Mucosa of rectum (tissue), 2 donors: ENCODE measurements at regions not wholly inside any gene's neighbourhood (a gene's known extent, or its start where the extent isn't known, plus 50 kb on each side); places are given as distances from the start of the nearest gene placed in this dataset.
"Not testable (repeated sequence)": the region's sequence is repeated elsewhere in the genome, so short reads cannot be mapped to it uniquely, and the experiment has no call there.

Experiments used
- H3K27ac ChIP-seq, 2 donors: one replicate each; pipeline ENCODE4 v1.7.0; 2013; ENCODE audit warnings: inconsistent platforms in 2 of 2, low read depth in 2 of 2, low read length in 2 of 2
- H3K27me3 ChIP-seq, 2 donors: one replicate each; pipeline ENCODE4 v1.7.0; 2013; ENCODE audit warnings: low read length in 2 of 2; ENCODE audit not compliant: control insufficient read depth in 2 of 2, insufficient read depth in 2 of 2
- H3K36me3 ChIP-seq, 2 donors: one replicate each; pipeline ENCODE4 v1.7.0; 2013; ENCODE audit warnings: low read length in 2 of 2; ENCODE audit not compliant: control insufficient read depth in 2 of 2, insufficient read depth in 2 of 2
- H3K4me1 ChIP-seq, 2 donors: one replicate each; pipeline ENCODE4 v1.7.0; 2013; ENCODE audit warnings: low read length in 2 of 2, mild to moderate bottlenecking in 1 of 2; ENCODE audit not compliant: control insufficient read depth in 2 of 2, insufficient read depth in 2 of 2
- H3K4me3 ChIP-seq, 2 donors: one replicate each; pipeline ENCODE4 v1.7.0; 2013; ENCODE audit warnings: low read length in 2 of 2
- H3K9ac ChIP-seq, 2 donors: one replicate each; pipeline ENCODE4 v1.7.0; 2013; ENCODE audit warnings: low read length in 2 of 2, low read depth in 1 of 2, mild to moderate bottlenecking in 1 of 2
- H3K9me3 ChIP-seq, 2 donors: one replicate each; pipeline ENCODE4 v1.7.0; 2013; ENCODE audit warnings: low read length in 2 of 2; ENCODE audit not compliant: control insufficient read depth in 2 of 2
- donor health status: healthy.
- donor health status: Normal muscosa, but diverticular disease.

- Histone ChIP-seq H3K9me3 (no peaks in the 10 kb centered on the region), H3K36me3 (no peaks in the 10 kb centered on the region), H3K27me3 (no peaks in the 10 kb centered on the region), H3K4me1 (no peaks in the 10 kb centered on the region), H3K4me3 (no peak overlapping the region), H3K9ac (no peak overlapping the region), H3K27ac (no peak overlapping the region)
Measured at GRCh38 chr6:78377056-78377455, 490.3 kb upstream of the IRAK1BP1 start.

GRCh38 chr6:78379982-78380381 is 487.4 kb upstream of the IRAK1BP1 start:
- H3K27me3 ChIP-seq, result no peaks in the 10 kb centered on the region
- no peaks in the 10 kb centered on the region for H3K9me3 ChIP-seq
- no peaks in the 10 kb centered on the region for H3K36me3 ChIP-seq
- no peak overlapping the region for H3K9ac ChIP-seq
- H3K4me3 ChIP-seq, result no peak overlapping the region
- no peak overlapping the region for H3K27ac ChIP-seq
- no peaks in the 10 kb centered on the region for H3K4me1 ChIP-seq

DNA sequence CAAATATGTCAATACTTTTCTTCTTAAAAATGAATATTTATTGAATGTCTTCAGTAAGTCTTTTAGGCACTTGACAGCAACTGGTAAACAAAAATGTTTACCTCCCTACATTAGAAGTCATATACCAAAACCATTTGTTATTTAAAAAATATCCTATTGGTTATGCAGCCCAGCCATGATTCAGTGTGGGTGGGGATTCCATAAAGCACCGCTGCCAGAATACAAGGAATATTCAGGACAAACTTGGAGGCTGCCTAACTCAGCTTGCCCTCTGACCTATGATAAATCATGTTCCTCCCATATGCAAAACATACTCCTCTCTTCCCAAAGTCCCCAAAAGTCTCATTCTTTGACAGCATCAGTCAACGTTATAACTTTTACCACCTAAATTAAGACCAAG is 486.8 kb upstream of the IRAK1BP1 start:
- H3K9ac ChIP-seq, result no peak overlapping the region
- no peaks in the 10 kb centered on the region for H3K36me3 ChIP-seq
- no peaks in the 10 kb centered on the region for H3K4me1 ChIP-seq
- no peaks in the 10 kb centered on the region for H3K9me3 ChIP-seq
- no peaks in the 10 kb centered on the region for H3K27me3 ChIP-seq
- no peak overlapping the region for H3K4me3 ChIP-seq
- H3K27ac ChIP-seq, result no peak overlapping the region

GRCh38 chr6:78383968-78384367 is 483.4 kb upstream of the IRAK1BP1 start:
- Histone ChIP-seq H3K4me3 (no peak overlapping the region), H3K4me1 (no peaks in the 10 kb centered on the region), H3K9ac (no peak overlapping the region), H3K9me3 (no peaks in the 10 kb centered on the region), H3K27ac (no peak overlapping the region), H3K36me3 (no peaks in the 10 kb centered on the region), H3K27me3 (no peaks in the 10 kb centered on the region)

GRCh38 chr6:78386854-78387253 is 480.5 kb upstream of the IRAK1BP1 start:
- not testable (repeated sequence) for H3K4me1 ChIP-seq, H3K36me3 ChIP-seq, H3K9me3 ChIP-seq, H3K27ac ChIP-seq, H3K27me3 ChIP-seq, H3K9ac ChIP-seq, H3K4me3 ChIP-seq

DNA sequence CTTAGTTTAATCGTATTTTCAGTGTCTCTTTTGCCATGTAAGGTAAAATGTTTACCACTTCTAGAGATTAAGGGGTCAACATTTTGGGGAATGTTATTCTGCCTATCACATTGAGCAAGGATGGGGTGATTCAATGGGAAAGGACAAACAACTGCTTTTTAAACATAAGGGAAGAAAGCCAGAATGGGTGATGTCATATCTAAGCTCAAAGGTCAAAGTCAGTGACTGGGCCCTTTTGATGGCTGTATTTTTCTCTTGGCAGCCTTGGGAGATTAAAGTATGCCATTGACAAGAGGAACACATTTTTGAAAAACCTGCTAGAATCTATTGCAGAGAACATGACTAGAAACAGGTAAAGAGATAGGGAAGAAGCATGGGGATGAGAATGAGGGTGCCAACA is 477.3 kb upstream of the IRAK1BP1 start:
- H3K27me3 ChIP-seq, result no peaks in the 10 kb centered on the region
- H3K27ac ChIP-seq, result no peak overlapping the region
- H3K4me3 ChIP-seq, result no peak overlapping the region
- H3K36me3 ChIP-seq, result no peaks in the 10 kb centered on the region
- no peaks in the 10 kb centered on the region for H3K4me1 ChIP-seq
- no peaks in the 10 kb centered on the region for H3K9me3 ChIP-seq
- H3K9ac ChIP-seq, result no peak overlapping the region

DNA sequence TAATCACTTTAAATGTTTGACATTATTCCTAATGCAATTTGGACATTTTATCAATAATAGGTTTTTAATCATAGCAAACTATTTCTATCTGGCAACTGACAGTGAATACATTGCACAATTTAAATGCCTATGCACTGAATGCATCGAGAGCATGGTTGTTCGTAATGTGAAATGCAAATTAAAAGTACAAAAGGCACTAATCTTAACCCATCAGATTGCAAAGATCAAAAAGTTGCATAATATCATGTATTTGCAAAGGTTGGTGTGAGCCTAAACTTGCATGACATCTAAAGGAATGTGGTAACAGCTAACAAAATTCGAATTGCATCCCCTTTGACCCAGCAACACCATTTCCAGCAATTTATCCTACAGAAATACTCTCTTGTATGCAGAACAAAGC is 469.9 kb upstream of the IRAK1BP1 start:
- Histone ChIP-seq H3K36me3 (no peaks in the 10 kb centered on the region), H3K4me1 (no peaks in the 10 kb centered on the region), H3K9ac (no peak overlapping the region), H3K4me3 (no peak overlapping the region), H3K27me3 (no peaks in the 10 kb centered on the region), H3K9me3 (no peaks in the 10 kb centered on the region), H3K27ac (no peak overlapping the region)

DNA sequence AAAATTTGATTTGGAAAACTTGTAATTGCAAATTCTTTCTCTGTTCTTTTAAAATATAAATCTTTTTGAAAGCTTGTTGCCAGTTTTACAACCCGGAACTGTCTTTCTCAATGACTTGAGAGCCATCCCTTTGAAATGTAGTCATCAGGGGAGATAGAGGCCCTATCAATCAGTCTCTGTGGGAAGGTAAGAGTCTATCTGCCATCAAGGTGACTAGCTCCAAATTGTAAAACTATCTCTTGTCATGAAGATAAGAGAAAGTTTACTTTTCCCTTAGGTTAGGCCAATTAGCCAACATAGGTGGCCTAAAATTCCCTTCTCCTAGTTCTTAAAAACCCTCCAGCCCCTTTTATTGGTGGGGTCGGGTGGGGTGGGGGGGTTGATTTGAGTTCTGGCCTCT is 469.1 kb upstream of the IRAK1BP1 start:
- no peaks in the 10 kb centered on the region for H3K27me3 ChIP-seq
- H3K36me3 ChIP-seq, result no peaks in the 10 kb centered on the region
- H3K4me1 ChIP-seq, result no peaks in the 10 kb centered on the region
- H3K4me3 ChIP-seq, result no peak overlapping the region
- H3K27ac ChIP-seq, result no peak overlapping the region
- H3K9me3 ChIP-seq, result no peaks in the 10 kb centered on the region
- H3K9ac ChIP-seq, result no peak overlapping the region

DNA sequence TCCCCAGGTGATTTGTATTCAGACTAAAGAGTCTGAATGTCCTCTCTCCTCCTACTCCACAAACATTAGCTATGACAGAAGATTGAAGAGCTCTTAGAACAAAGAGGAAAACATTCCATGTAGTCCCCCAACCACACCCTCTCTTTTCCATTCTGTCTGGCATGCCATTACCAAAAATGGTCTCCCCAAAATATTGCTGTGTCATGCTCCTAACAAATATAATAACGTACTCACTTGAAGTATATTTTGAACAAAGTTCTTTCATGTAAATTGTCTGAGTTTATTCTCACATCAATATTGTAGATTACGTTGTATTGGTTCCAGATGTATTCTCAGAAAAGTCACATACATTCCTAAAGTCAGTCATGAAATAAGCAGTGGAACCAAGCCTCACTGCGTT is 467.3 kb upstream of the IRAK1BP1 start:
- Histone ChIP-seq H3K36me3 (no peaks in the 10 kb centered on the region), H3K4me1 (no peaks in the 10 kb centered on the region), H3K9me3 (no peaks in the 10 kb centered on the region), H3K27ac (no peak overlapping the region), H3K4me3 (no peak overlapping the region), H3K9ac (no peak overlapping the region), H3K27me3 (no peaks in the 10 kb centered on the region)

- Histone ChIP-seq H3K27ac (no peak overlapping the region), H3K4me3 (no peak overlapping the region), H3K9me3 (no peaks in the 10 kb centered on the region), H3K36me3 (no peaks in the 10 kb centered on the region), H3K4me1 (no peaks in the 10 kb centered on the region), H3K9ac (no peak overlapping the region), H3K27me3 (no peaks in the 10 kb centered on the region)
Measured at GRCh38 chr6:78427386-78427785, 440.0 kb upstream of the IRAK1BP1 start.

DNA sequence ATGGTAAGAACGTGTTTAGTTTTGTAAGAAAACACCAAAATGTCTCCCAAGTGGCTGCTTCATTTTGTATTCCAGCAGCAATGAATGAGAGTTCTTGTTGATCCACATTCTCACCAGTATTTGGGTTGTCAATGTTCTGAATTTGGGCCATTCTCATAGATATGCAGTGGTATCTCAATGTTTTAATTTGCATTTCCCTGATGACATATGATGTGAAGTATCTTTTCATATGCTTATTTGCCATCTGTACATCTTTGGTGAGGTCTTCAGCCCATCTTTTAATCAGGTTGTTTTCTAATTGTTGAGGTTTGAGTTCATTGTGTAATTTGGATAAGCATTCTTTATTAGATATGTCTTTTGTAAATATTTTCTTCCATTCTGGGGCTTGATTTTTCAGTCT is 436.8 kb upstream of the IRAK1BP1 start:
- H3K4me3 ChIP-seq, result no peak overlapping the region
- no peak overlapping the region for H3K27ac ChIP-seq
- H3K9me3 ChIP-seq, result no peaks in the 10 kb centered on the region
- no peaks in the 10 kb centered on the region for H3K27me3 ChIP-seq
- no peaks in the 10 kb centered on the region for H3K36me3 ChIP-seq
- no peak overlapping the region for H3K9ac ChIP-seq
- H3K4me1 ChIP-seq, result no peaks in the 10 kb centered on the region
